CD4-positive, alpha-beta T cell treated with Interleukin-12 subunit alpha and Interleukin-12 subunit beta, for 1 hour (primary cell): ENCODE measurements at regions not wholly inside any gene's neighbourhood (a gene's known extent, or its start where the extent isn't known, plus 50 kb on each side); places are given as distances from the start of the nearest gene placed in this dataset.
"Not testable (repeated sequence)": the region's sequence is repeated elsewhere in the genome, so short reads cannot be mapped to it uniquely, and the experiment has no call there.

Source experiments
- DNase-seq: peaks from one replicate; pipeline ENCODE4 v3.0.0-alpha.2; 2020

DNA sequence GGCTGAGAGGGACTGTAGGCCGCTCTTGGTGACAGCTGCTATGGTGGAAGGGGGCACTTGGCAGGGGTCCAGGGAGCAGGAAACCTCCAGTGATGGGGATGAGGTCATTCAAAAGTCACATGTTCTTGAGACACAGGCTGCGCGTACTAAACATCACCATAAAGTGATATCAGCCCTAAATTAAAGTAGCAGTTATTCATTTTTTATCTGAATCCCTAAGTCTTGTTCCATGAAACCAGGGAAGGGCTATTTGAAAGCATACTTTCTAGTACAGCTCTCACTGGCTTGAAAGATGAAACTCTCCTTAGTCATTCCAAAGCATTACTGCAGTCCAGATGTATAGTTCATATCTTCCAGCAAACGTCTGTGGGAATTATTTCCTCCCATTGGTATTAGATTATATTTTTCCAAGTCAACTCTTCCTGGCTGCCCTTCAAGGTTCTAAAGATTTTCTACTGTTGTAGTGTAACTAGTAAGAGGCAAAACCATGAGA, 373.1 kb downstream of the CD109 start:
- DNase-seq: no peak

DNA sequence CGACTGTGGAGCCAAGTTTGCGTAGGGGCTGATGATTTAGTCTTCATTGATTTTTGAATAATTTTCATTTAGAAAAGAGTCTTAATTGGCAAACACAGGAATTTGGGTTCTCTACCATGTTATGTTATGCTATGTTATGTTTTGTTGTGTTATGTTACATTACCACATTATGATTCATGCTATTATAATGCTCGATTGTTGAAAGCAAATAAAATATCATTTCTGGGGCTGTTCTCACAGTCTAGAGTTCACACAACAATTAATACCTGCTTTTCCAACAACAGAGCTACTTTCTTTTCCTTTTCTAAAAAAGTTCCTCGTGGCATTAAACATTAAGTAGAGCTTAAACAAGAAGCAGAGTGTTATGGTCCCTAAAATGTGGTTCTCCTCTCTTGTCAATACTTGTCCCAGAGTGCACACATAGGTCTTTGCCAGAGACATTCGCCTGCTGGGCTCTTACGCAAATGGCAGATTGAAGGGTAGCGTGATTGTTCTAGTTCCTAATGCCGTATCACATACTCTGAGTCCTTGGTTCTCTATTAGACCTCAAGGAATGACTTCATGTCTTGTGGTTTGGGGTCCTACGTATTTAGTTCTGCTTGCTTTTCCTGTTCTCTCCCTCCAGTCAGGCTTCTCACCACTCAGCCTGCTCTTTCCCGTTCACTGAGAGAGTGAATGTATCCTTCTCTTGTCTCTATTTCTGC, 370.3 kb downstream of the CD109 start:
- DNase-seq: no peak

DNA sequence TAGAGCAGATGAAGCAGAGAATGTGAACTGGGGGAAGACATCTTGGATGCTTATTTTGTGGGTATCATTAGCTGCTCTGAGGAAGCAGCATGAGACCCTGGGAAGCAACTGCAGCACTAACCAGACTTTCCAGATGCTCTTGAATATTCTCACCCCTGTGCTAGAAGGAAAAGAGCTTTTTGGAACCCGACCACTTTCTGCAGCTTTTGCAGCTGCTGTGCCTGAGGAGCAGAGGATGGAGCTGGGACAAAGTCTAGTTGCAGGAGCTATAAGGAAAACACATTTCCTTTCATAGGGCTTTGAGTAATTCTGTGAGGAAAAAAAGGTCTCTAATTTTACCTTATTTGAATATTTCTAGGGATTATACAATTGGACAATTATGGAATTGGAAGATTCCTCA, 369.7 kb downstream of the CD109 start:
- DNase-seq: no peak

DNA sequence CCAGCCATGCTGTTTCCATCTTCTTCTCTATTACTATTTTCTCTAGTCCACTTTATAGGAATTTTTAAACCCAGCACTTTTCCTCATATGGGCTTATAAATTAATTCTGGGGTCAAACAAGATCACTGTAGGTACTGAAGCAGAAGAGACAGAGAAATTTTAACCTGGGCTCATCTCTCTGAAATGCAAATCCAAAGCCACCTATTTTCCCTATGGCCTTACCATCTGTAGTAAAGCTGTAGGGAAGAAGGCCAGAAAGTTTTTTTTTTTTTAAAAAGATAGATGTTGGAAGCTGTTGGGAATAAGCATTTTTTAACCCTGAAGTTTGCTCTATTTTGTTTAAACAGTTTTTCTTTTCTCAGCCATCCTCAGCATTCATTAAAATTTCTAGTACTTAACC, 367.4 kb downstream of the CD109 start:
- no peak for DNase-seq

DNA sequence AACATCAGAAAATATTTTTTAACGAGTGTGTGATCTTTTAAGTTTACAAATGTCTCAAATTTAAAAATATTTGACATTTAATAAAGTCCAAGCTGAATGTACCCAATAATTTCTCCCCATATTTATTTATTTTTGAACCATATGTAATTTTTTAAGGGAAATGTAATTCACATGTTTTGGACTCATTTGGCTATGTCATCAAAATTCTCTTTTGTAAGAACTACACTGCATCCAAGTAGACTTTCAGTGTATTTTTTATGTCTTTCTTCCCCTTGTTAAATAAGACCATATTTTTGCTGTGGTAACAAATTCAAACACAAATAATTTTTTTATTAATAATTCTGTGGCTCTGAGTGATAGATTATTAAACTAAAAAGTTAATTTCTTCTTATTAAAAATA, 365.2 kb downstream of the CD109 start:
- no peak for DNase-seq

DNA sequence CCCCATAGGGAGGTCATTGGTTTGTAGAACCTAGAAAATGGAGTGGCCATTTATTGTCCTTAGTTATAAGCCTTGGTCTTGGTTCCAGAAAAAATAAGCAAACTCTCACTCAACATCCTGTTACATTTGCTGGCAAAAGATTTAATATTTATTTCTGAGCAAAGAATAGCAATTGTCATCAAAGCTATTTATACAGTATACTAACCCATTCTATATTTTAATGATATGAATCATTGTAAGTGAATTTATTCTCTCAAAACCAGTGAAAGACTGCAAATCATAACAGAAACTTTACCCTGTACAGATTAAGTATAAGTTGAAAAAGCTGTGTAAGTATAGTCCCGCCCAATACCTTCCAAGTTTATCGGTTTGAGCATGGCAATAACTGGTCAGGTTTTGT, 364.4 kb downstream of the CD109 start:
- no peak for DNase-seq

GRCh38 chr6:74058606-74059005, 362.6 kb downstream of the CD109 start:
- DNase-seq: no peak

GRCh38 chr6:74057326-74057725, 361.3 kb downstream of the CD109 start:
- no peak for DNase-seq

DNA sequence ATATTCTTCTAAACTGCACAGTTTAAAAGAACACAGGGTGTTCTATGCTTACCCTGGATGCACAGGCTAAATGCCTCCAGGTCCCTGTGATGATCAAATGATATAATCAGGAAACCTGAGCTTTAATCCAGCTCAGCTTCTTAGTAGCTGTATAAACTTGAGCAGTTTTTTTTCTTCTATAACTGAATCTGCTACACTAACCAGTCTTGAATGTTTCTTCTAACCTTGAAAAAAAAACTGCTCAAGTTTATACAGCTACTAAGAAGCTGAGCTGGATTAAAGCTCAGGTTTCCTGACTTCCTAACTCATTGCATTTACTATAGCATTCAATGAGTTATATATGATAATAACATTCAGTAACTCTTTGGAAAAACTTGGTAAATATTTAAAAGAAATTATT, 358.2 kb downstream of the CD109 start:
- DNase-seq: no peak

- DNase-seq: no peak
Measured at GRCh38 chr6:74050921-74051320, 354.9 kb downstream of the CD109 start.

DNA sequence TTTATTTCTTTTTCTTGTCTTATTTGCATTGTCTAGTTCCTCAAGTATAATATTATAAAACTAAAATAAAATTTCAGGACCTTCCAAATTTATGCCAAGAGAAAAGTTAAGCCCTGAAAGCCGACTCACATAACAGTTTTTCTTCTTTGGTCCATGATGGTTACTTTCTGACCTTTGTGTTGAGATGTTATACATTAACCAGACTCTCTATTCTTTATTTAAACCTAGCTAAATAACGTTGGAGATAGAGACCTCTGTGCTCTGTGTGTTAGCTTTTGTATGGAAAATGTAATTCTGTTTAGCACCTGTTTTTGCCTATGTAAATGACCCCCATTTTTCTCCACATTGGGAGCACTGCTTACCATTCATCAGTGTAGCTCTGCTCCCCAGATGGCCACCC, 352.4 kb downstream of the CD109 start:
- no peak for DNase-seq

DNA sequence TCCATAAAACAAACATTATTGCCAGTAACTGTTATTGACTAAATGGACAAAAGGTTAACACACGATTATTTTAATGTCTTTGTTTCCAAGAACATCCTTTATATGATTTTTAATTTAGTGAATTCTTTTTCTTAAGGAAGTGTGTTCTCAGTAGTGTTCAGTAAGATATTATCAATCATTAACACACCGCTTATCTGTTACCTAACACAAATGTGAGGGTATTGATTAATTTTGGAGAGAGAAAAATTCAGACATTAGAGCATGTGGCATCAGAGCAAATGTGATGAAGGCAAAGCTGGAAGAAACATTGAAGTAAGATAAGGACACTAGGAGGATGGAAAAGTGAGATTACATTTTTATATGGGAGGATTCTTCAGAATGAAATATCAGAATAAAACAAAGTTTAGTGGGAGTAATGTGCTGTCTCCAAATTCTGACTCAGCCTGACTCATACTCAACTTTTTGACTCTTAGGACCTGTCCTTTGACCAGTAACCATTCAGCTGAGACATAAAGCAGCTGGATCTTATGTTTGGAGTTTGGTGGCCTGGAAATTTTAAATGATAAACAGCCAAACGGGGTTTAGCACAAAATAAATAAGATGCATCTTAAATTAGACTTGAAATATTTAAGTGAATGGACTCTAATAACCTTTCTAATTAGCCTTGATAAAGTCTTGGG, 348.6 kb downstream of the CD109 start:
- no peak for DNase-seq

GRCh38 chr6:74041420-74041819, 345.4 kb downstream of the CD109 start:
- DNase-seq: no peak

GRCh38 chr6:74018825-74019224, 322.8 kb downstream of the CD109 start:
- no peak for DNase-seq

GRCh38 chr6:74015427-74015826, 319.4 kb downstream of the CD109 start:
- no peak for DNase-seq

DNA sequence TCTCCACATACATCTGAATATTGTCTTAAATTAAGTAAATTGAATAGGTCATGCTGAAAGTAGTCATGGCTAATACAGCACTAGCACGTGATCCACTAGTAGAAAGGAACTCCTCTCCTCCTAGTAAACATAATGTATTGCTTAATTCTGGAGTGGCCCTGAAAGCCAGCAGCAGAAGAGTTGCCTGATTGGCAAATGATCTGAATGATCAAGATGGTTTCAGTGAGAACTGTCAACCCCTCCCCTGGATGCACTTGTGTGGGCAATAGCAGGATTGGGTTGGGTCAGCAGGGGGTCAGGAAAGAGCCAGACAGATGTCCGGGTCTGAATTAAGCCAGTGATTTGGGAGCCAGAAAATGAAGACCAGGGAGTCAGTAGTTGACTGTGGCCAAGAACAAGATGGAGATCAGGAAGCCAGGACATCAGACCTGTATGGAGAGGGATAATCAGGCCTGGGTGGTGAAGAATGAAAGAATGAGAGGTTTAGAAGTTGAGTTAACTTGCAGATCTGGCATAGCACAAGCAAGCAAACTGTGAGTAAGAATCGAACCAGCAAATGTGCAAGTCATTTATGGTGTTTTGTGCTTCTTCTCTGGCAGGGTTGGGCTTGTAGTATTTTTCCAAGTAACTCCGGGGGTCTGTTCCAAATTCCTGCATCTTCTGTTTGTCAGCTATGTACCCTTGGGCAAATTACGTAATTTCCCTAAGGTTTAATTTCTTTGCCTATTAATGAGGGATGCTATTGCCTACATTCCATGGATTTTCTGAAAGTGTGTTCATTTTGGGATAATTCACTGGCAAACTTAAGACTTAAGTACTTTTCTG, 304.9 kb downstream of the CD109 start:
- DNase-seq: no peak

DNA sequence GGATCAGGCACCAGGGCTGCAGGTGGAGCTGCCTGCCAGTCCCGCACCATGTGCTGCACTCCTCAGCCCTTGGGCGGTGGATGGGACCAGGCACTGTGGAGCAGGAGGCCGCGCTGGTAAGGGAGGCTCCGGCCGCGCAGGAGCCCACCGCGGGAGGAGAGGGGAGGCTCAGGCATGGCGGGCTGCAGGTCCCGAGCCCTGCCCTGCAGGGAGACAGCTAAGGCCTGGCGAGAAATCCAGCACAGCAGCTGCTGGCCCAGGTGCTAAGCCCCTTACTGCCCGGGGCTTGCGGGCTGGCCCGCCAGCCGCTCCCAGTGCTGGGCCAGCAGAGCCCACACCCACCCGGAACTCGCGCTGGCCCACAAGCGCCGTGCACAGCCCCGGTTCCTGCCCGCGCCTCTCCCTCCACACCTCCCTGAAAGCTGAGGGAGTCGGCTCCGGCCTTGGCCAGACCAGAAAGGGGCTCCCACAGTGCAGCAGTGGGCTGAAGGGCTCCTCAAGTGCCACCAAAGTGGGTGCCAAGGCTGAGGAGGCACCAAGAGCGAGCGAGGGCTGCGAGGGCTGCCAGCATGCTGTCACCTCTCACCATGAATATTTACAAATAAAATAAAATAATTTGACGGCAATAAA, 294.7 kb downstream of the CD109 start:
- DNase-seq: not testable (repeated sequence)

DNA sequence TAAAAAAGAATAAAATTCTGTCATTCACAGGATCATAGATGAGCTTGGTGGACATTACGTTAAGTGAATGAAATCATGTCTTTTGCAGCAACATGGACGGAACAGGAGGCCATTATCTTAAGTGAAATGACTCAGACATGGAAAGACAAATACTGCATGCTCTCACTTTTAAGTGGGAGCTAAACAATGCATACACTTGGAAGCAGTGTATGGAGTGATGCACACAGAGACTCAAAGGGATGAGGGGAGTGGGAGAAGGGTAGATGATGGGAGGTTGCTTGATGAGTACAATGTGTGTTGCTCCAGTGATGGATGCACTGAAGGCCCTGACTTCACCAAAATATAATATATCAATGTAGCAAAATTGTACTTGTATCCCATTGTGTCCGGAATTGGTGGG, 293.4 kb downstream of the CD109 start:
- DNase-seq: no peak

DNA sequence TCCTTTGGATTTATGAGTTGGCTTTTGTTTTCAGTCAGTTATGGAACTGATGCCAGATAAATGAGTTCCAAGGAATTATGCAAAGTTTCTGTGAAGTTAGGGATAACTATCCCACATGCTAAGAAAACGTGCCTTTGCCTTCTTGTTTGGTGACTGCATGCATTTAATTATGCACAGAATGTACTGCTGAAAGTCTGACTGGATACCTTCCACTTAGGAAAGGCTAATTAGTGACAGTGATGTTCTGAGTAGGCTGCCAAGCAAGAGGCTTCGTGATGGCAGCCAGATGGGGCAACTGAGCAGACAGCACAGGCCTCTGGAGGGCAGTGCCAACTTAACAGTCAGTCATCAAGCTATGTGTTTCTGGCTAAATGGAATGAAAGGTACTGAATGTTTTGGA, 289.9 kb downstream of the CD109 start:
- no peak for DNase-seq

- DNase-seq: no peak
Measured at GRCh38 chr6:73984571-73985210, 288.7 kb downstream of the CD109 start.

GRCh38 chr6:73983367-73983766, 287.4 kb downstream of the CD109 start:
- DNase-seq: no peak

DNA sequence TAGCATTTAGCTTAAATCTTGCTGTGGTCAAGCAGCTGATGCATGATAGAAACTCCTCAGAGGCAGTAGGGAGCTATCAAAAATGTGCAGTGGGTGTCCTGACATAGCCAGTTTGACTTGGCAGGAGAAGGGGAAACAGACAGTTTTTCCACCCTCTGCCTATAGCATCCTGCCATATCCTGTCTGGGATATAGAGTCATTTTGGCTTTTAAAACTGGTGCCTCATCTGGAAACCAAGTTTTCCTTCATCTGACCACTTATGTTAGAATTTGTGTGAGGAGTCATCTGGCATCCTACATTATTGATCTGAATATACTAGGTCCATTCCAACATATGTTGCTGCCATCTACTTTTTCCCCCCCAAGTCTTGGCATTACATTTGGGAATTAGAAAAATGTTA, 284.1 kb downstream of the CD109 start:
- DNase-seq: no peak

GRCh38 chr6:73978330-73978729, 282.3 kb downstream of the CD109 start:
- no peak for DNase-seq
